ENCODE measurements at regions not wholly inside any gene's neighbourhood (a gene's known extent, or its start where the extent isn't known, plus 50 kb on each side); places are given as distances from the start of the nearest gene placed in this dataset.

- TF ChIP-seq CTCF (IDR thresholded peaks at IDR 0.05 in 8 of 11, conservative IDR thresholded peaks at IDR 0.05 in 3 of 11) = no peak
- TF ChIP-seq POLR2AphosphoS5 (IDR thresholded peaks at IDR 0.05) = no peak
- no peak for TF ChIP-seq POLR2A (IDR thresholded peaks at IDR 0.05)
- intact Hi-C loops (cut with DNase I; ENCODE audit: low total_unique reads) = no loop called here
- no peak overlapping the region for H3K27ac ChIP-seq
These were observed 55.2 kb upstream of the RPS13 start for GRCh38 chr11:17132654-17133053.

GRCh38 chr11:17129003-17129402 lies 51.5 kb upstream of the RPS13 start:
- Histone ChIP-seq H3K9me3 (no peaks in the 10 kb centered on the region), H3K4me1 (no peaks in the 10 kb centered on the region), H3K27ac (no peak overlapping the region), H3K36me3 (peaks cover 0 to 98% (median 25%) of the 10 kb centered on the region in 6 donors), H3K27me3 (replicated peaks in 1 of 7) (no peaks in the 10 kb centered on the region), H3K4me3 (no peak overlapping the region)
- no peak for DNase-seq
- no peak for TF ChIP-seq CTCF (IDR thresholded peaks at IDR 0.05 in 8 of 11, conservative IDR thresholded peaks at IDR 0.05 in 3 of 11)
- TF ChIP-seq POLR2A (IDR thresholded peaks at IDR 0.05) = no peak
- no peak for TF ChIP-seq POLR2AphosphoS5 (IDR thresholded peaks at IDR 0.05)
- 89 to 97% (median 93%) methylated on average over 3 of the region's 3 CpGs for WGBS, 5 donors
- intact Hi-C loops (cut with DNase I; ENCODE audit: low total_unique reads) = no loop called here

More at GRCh38 chr11:17132654-17133053, 55.2 kb upstream of the RPS13 start:
- Histone ChIP-seq H3K9me3 (no peaks in the 10 kb centered on the region), H3K36me3 (peaks cover 0 to 87% (median 29%) of the 10 kb centered on the region in 6 donors), H3K27me3 (replicated peaks in 1 of 7) (no peaks in the 10 kb centered on the region), H3K4me3 (no peak overlapping the region), H3K4me1 (peaks cover 0 to 13% (median 9%) of the 10 kb centered on the region in 6 donors)
- DNase-seq = no peak

Small RNAs in the stretch of these regions (small RNA-seq; reads per million reads assigned to genes)
- 0 reads per million in 4 donors for gene AC126389.1

Measured in spleen (tissue), 11 donors.